Activated naive CD4-positive, alpha-beta T cell treated with anti-CD3 and anti-CD28 coated beads, Interleukin-2, amount 10 ng/mL, durations not matched to agents 7 days and 5 days (primary cell): ENCODE measurements at regions not wholly inside any gene's neighbourhood (a gene's known extent, or its start where the extent isn't known, plus 50 kb on each side); places are given as distances from the start of the nearest gene placed in this dataset.

Experiments used
- CTCF ChIA-PET: fragments of 350-600 bp; sonication (Branson Sonifier 250); formaldehyde crosslinking; loops from one replicate; lab custom pipeline; 2021; ENCODE audit warnings: antibody characterized with exemption; lab: Charles Lee
- DNase-seq: peaks from one replicate; pipeline ENCODE4 v3.0.0-alpha.2; 2020
- H3K27ac Mint-ChIP-seq: one replicate; pipeline ENCODE4 v1.8.0; 2021; ENCODE audit warnings: mild to moderate bottlenecking, moderate library complexity, mixed read lengths
- H3K27me3 Mint-ChIP-seq: one replicate; pipeline ENCODE4 v1.8.0; 2021; ENCODE audit warnings: mild to moderate bottlenecking, mixed read lengths
- H3K36me3 Mint-ChIP-seq: one replicate; pipeline ENCODE4 v1.8.0; 2021; ENCODE audit warnings: mixed read lengths
- H3K4me1 Mint-ChIP-seq: one replicate; pipeline ENCODE4 v1.8.0; 2021; ENCODE audit warnings: mixed read lengths
- H3K4me3 Mint-ChIP-seq: one replicate; pipeline ENCODE4 v1.8.0; 2021; ENCODE audit warnings: mild to moderate bottlenecking, moderate library complexity, mixed read lengths
- H3K9me3 Mint-ChIP-seq: one replicate; pipeline ENCODE4 v1.8.0; 2021; ENCODE audit warnings: mixed read lengths

GRCh38 chr3:116929505-116930222, 220.1 kb downstream of the TUSC7 start:
- Mint-ChIP-seq H3K9me3 (peaks cover 8% of the 10 kb centered on the region), H3K4me3 (no peak overlapping the region), H3K27me3 (no peaks in the 10 kb centered on the region), H3K4me1 (no peaks in the 10 kb centered on the region), H3K36me3 (no peaks in the 10 kb centered on the region), H3K27ac (no peak overlapping the region)
- no peak for DNase-seq
- CTCF ChIA-PET = no interaction called here

- Mint-ChIP-seq H3K9me3 (peaks cover 1% of the 10 kb centered on the region), H3K4me1 (no peaks in the 10 kb centered on the region), H3K27me3 (no peaks in the 10 kb centered on the region), H3K4me3 (no peak overlapping the region), H3K36me3 (no peaks in the 10 kb centered on the region), H3K27ac (no peak overlapping the region)
- DNase-seq = no peak
- CTCF ChIA-PET = no interaction called here
Measured at GRCh38 chr3:116930786-116931185, 221.2 kb downstream of the TUSC7 start.

- no peaks in the 10 kb centered on the region for H3K36me3 Mint-ChIP-seq
- H3K4me1 Mint-ChIP-seq = no peaks in the 10 kb centered on the region
- no peak overlapping the region for H3K4me3 Mint-ChIP-seq
- no peak overlapping the region for H3K27ac Mint-ChIP-seq
- DNase-seq = no peak
- H3K27me3 Mint-ChIP-seq = no peaks in the 10 kb centered on the region
- H3K9me3 Mint-ChIP-seq = no peaks in the 10 kb centered on the region
- CTCF ChIA-PET = no interaction called here
Measured at GRCh38 chr3:116939091-116939490, 229.5 kb downstream of the TUSC7 start.

GRCh38 chr3:116939550-116939949, 230.0 kb downstream of the TUSC7 start:
- no peak overlapping the region for H3K27ac Mint-ChIP-seq
- no peaks in the 10 kb centered on the region for H3K4me1 Mint-ChIP-seq
- CTCF ChIA-PET = no interaction called here
- no peak overlapping the region for H3K4me3 Mint-ChIP-seq
- no peaks in the 10 kb centered on the region for H3K9me3 Mint-ChIP-seq
- DNase-seq = no peak
- H3K27me3 Mint-ChIP-seq = no peaks in the 10 kb centered on the region
- no peaks in the 10 kb centered on the region for H3K36me3 Mint-ChIP-seq

- H3K4me3 Mint-ChIP-seq = no peak overlapping the region
- H3K4me1 Mint-ChIP-seq = no peaks in the 10 kb centered on the region
- CTCF ChIA-PET = no interaction called here
- no peaks in the 10 kb centered on the region for H3K36me3 Mint-ChIP-seq
- H3K9me3 Mint-ChIP-seq = no peaks in the 10 kb centered on the region
- no peak overlapping the region for H3K27ac Mint-ChIP-seq
- no peak for DNase-seq
- H3K27me3 Mint-ChIP-seq = no peaks in the 10 kb centered on the region
Measured at GRCh38 chr3:116940719-116941118, 231.1 kb downstream of the TUSC7 start.

GRCh38 chr3:116946376-116946775, 236.8 kb downstream of the TUSC7 start:
- Mint-ChIP-seq H3K4me1 (no peaks in the 10 kb centered on the region), H3K9me3 (no peaks in the 10 kb centered on the region), H3K36me3 (no peaks in the 10 kb centered on the region), H3K27ac (no peak overlapping the region), H3K4me3 (no peak overlapping the region), H3K27me3 (no peaks in the 10 kb centered on the region)
- CTCF ChIA-PET = no interaction called here
- DNase-seq = no peak

GRCh38 chr3:116947148-116947547, 237.6 kb downstream of the TUSC7 start:
- no peaks in the 10 kb centered on the region for H3K36me3 Mint-ChIP-seq
- H3K9me3 Mint-ChIP-seq = no peaks in the 10 kb centered on the region
- DNase-seq = no peak
- no peak overlapping the region for H3K4me3 Mint-ChIP-seq
- H3K27me3 Mint-ChIP-seq = no peaks in the 10 kb centered on the region
- H3K4me1 Mint-ChIP-seq = no peaks in the 10 kb centered on the region
- CTCF ChIA-PET = no interaction called here
- H3K27ac Mint-ChIP-seq = no peak overlapping the region

GRCh38 chr3:116947809-116948208, 238.2 kb downstream of the TUSC7 start:
- no peak for DNase-seq

GRCh38 chr3:116950301-116951055, 240.9 kb downstream of the TUSC7 start:
- Mint-ChIP-seq H3K4me1 (no peaks in the 10 kb centered on the region), H3K9me3 (no peaks in the 10 kb centered on the region), H3K27me3 (no peaks in the 10 kb centered on the region), H3K4me3 (no peak overlapping the region), H3K36me3 (no peaks in the 10 kb centered on the region), H3K27ac (no peak overlapping the region)
- CTCF ChIA-PET = no interaction called here
- no peak for DNase-seq

More at GRCh38 chr3:116947809-116948208, 238.2 kb downstream of the TUSC7 start:
- no peaks in the 10 kb centered on the region for H3K36me3 Mint-ChIP-seq
- CTCF ChIA-PET = no interaction called here
- no peak overlapping the region for H3K4me3 Mint-ChIP-seq
- no peaks in the 10 kb centered on the region for H3K9me3 Mint-ChIP-seq
- H3K4me1 Mint-ChIP-seq = no peaks in the 10 kb centered on the region
- no peaks in the 10 kb centered on the region for H3K27me3 Mint-ChIP-seq
- no peak overlapping the region for H3K27ac Mint-ChIP-seq

GRCh38 chr3:116951610-116952009, 242.0 kb downstream of the TUSC7 start:
- Mint-ChIP-seq H3K4me3 (no peak overlapping the region), H3K4me1 (no peaks in the 10 kb centered on the region), H3K27ac (no peak overlapping the region), H3K9me3 (no peaks in the 10 kb centered on the region), H3K27me3 (no peaks in the 10 kb centered on the region), H3K36me3 (no peaks in the 10 kb centered on the region)
- CTCF ChIA-PET = no interaction called here
- no peak for DNase-seq

GRCh38 chr3:116958291-116958690, 248.7 kb downstream of the TUSC7 start:
- CTCF ChIA-PET = no interaction called here
- H3K4me1 Mint-ChIP-seq = no peaks in the 10 kb centered on the region
- H3K4me3 Mint-ChIP-seq = no peak overlapping the region
- H3K27ac Mint-ChIP-seq = no peak overlapping the region
- no peaks in the 10 kb centered on the region for H3K9me3 Mint-ChIP-seq
- H3K36me3 Mint-ChIP-seq = no peaks in the 10 kb centered on the region
- no peaks in the 10 kb centered on the region for H3K27me3 Mint-ChIP-seq
- no peak for DNase-seq

GRCh38 chr3:116961106-116961505, 251.5 kb downstream of the TUSC7 start:
- H3K27me3 Mint-ChIP-seq = no peaks in the 10 kb centered on the region
- no peak for DNase-seq
- CTCF ChIA-PET = no interaction called here
- H3K36me3 Mint-ChIP-seq = no peaks in the 10 kb centered on the region
- no peaks in the 10 kb centered on the region for H3K9me3 Mint-ChIP-seq
- no peak overlapping the region for H3K27ac Mint-ChIP-seq
- H3K4me3 Mint-ChIP-seq = no peak overlapping the region
- no peaks in the 10 kb centered on the region for H3K4me1 Mint-ChIP-seq

GRCh38 chr3:116963802-116964201, 254.2 kb downstream of the TUSC7 start:
- Mint-ChIP-seq H3K4me3 (no peak overlapping the region), H3K36me3 (no peaks in the 10 kb centered on the region), H3K27me3 (no peaks in the 10 kb centered on the region), H3K27ac (no peak overlapping the region), H3K9me3 (no peaks in the 10 kb centered on the region), H3K4me1 (no peaks in the 10 kb centered on the region)
- no peak for DNase-seq
- CTCF ChIA-PET = no interaction called here

GRCh38 chr3:116966649-116967048, 257.1 kb downstream of the TUSC7 start:
- no peaks in the 10 kb centered on the region for H3K36me3 Mint-ChIP-seq
- CTCF ChIA-PET = no interaction called here
- no peaks in the 10 kb centered on the region for H3K27me3 Mint-ChIP-seq
- H3K27ac Mint-ChIP-seq = no peak overlapping the region
- no peak for DNase-seq
- no peaks in the 10 kb centered on the region for H3K4me1 Mint-ChIP-seq
- H3K9me3 Mint-ChIP-seq = peaks cover 2% of the 10 kb centered on the region
- no peak overlapping the region for H3K4me3 Mint-ChIP-seq

- no peaks in the 10 kb centered on the region for H3K4me1 Mint-ChIP-seq
- H3K9me3 Mint-ChIP-seq = peaks cover 2% of the 10 kb centered on the region
- CTCF ChIA-PET = no interaction called here
- H3K4me3 Mint-ChIP-seq = no peak overlapping the region
- H3K27me3 Mint-ChIP-seq = no peaks in the 10 kb centered on the region
- H3K27ac Mint-ChIP-seq = no peak overlapping the region
- H3K36me3 Mint-ChIP-seq = no peaks in the 10 kb centered on the region
- DNase-seq = no peak
Measured at GRCh38 chr3:116969135-116969534, 259.6 kb downstream of the TUSC7 start.
